Nephron (organoid): ENCODE measurements at regions not wholly inside any gene's neighbourhood (a gene's known extent, or its start where the extent isn't known, plus 50 kb on each side); places are given as distances from the start of the nearest gene placed in this dataset.

Experiments used
- H3K27ac Mint-ChIP-seq, 3 experiments: 2 replicates each; pipeline ENCODE4 v1.8.0; 2020; ENCODE audit warnings: mixed read lengths in 3 of 3, mild to moderate bottlenecking in 2 of 3, moderate library complexity in 1 of 3
- H3K27me3 Mint-ChIP-seq: 2 replicates; pipeline ENCODE4 v1.8.0; 2021; ENCODE audit warnings: low read depth, mild to moderate bottlenecking, moderate library complexity, mixed read lengths
- H3K36me3 Mint-ChIP-seq: 2 replicates; pipeline ENCODE4 v1.8.0; 2020; ENCODE audit warnings: low read depth, mixed read lengths
- H3K4me1 Mint-ChIP-seq: 2 replicates; pipeline ENCODE4 v1.8.0; 2020; ENCODE audit warnings: mixed read lengths
- H3K4me3 Mint-ChIP-seq, 3 experiments: 2 replicates each; pipeline ENCODE4 v1.8.0; 2020; ENCODE audit warnings: mild to moderate bottlenecking in 3 of 3, mixed read lengths in 3 of 3, moderate library complexity in 2 of 3
- H3K9me3 Mint-ChIP-seq: 2 replicates; pipeline ENCODE4 v1.8.0; 2020; ENCODE audit warnings: mixed read lengths
- CTCF ChIP-seq, 3 experiments: fragments of 200-600 bp; sonication (generic); IDR thresholded peaks; one replicate each; pipeline ENCODE4 v1.5.0; 2021; ENCODE audit warnings: antibody characterized with exemption in 3 of 3; ENCODE audit not compliant: unreplicated experiment in 3 of 3

GRCh38 chr18:60228609-60229595 lies 143.7 kb downstream of the MC4R start:
- Mint-ChIP-seq H3K36me3 (no peaks in the 10 kb centered on the region), H3K4me3 (no peak overlapping the region), H3K9me3 (peaks cover 13% of the 10 kb centered on the region), H3K27me3 (no peaks in the 10 kb centered on the region), H3K27ac (no peak overlapping the region), H3K4me1 (no peaks in the 10 kb centered on the region)
- no peak for TF ChIP-seq CTCF (IDR thresholded peaks at IDR 0.05; ENCODE audit: unreplicated experiment in 3 of 3)

GRCh38 chr18:60215432-60215831 lies 157.1 kb downstream of the MC4R start:
- Mint-ChIP-seq H3K4me1 (no peaks in the 10 kb centered on the region), H3K27me3 (no peaks in the 10 kb centered on the region), H3K4me3 (no peak overlapping the region), H3K36me3 (no peaks in the 10 kb centered on the region), H3K27ac (no peak overlapping the region), H3K9me3 (no peaks in the 10 kb centered on the region)
- TF ChIP-seq CTCF (IDR thresholded peaks at IDR 0.05; ENCODE audit: unreplicated experiment in 3 of 3) = no peak

- no peaks in the 10 kb centered on the region for H3K27me3 Mint-ChIP-seq
- H3K4me1 Mint-ChIP-seq = no peaks in the 10 kb centered on the region
- H3K27ac Mint-ChIP-seq = no peak overlapping the region
- no peaks in the 10 kb centered on the region for H3K36me3 Mint-ChIP-seq
- no peaks in the 10 kb centered on the region for H3K9me3 Mint-ChIP-seq
- TF ChIP-seq CTCF (IDR thresholded peaks at IDR 0.05; ENCODE audit: unreplicated experiment in 3 of 3) = no peak
- H3K4me3 Mint-ChIP-seq = no peak overlapping the region
Observed at GRCh38 chr18:60209042-60209441, 163.5 kb downstream of the MC4R start.

- no peak overlapping the region for H3K27ac Mint-ChIP-seq
- H3K4me1 Mint-ChIP-seq = peaks cover 10% of the 10 kb centered on the region
- H3K27me3 Mint-ChIP-seq = no peaks in the 10 kb centered on the region
- H3K4me3 Mint-ChIP-seq = no peak overlapping the region
- H3K9me3 Mint-ChIP-seq = no peaks in the 10 kb centered on the region
- no peak for TF ChIP-seq CTCF (IDR thresholded peaks at IDR 0.05; ENCODE audit: unreplicated experiment in 3 of 3)
- no peaks in the 10 kb centered on the region for H3K36me3 Mint-ChIP-seq
Observed at GRCh38 chr18:60202708-60203107, 169.9 kb downstream of the MC4R start.

- Mint-ChIP-seq H3K27ac (no peak overlapping the region), H3K27me3 (no peaks in the 10 kb centered on the region), H3K9me3 (no peaks in the 10 kb centered on the region), H3K36me3 (no peaks in the 10 kb centered on the region), H3K4me3 (no peak overlapping the region), H3K4me1 (peaks cover 24% of the 10 kb centered on the region)
- no peak for TF ChIP-seq CTCF (IDR thresholded peaks at IDR 0.05; ENCODE audit: unreplicated experiment in 3 of 3)
Observed at GRCh38 chr18:60200558-60200957, 172.0 kb downstream of the MC4R start.

- Mint-ChIP-seq H3K4me3 (no peak overlapping the region), H3K9me3 (no peaks in the 10 kb centered on the region), H3K27ac (no peak overlapping the region), H3K36me3 (no peaks in the 10 kb centered on the region), H3K27me3 (no peaks in the 10 kb centered on the region), H3K4me1 (peaks cover 24% of the 10 kb centered on the region)
- no peak for TF ChIP-seq CTCF (IDR thresholded peaks at IDR 0.05; ENCODE audit: unreplicated experiment in 3 of 3)
Observed at GRCh38 chr18:60199505-60199904, 173.1 kb downstream of the MC4R start.
